BLaER1 (cell line): ENCODE measurements at regions not wholly inside any gene's neighbourhood (a gene's known extent, or its start where the extent isn't known, plus 50 kb on each side); places are given as distances from the start of the nearest gene placed in this dataset.
"Not testable (repeated sequence)": the region's sequence is repeated elsewhere in the genome, so short reads cannot be mapped to it uniquely, and the experiment has no call there.

Source experiments
- H3K27ac ChIP-seq: shearing (Covaris generic); formaldehyde crosslinking; 2 replicates; pipeline ENCODE4 v1.8.1; 2022
- H3K27me3 ChIP-seq: shearing (Covaris generic); formaldehyde crosslinking; 2 replicates; pipeline ENCODE4 v1.8.1; 2022
- H3K36me3 ChIP-seq: shearing (Covaris generic); formaldehyde crosslinking; 2 replicates; pipeline ENCODE4 v1.8.1; 2022
- H3K4me1 ChIP-seq: shearing (Covaris generic); formaldehyde crosslinking; 2 replicates; pipeline ENCODE4 v1.8.1; 2022
- H3K4me2 ChIP-seq: shearing (Covaris generic); formaldehyde crosslinking; 2 replicates; pipeline ENCODE4 v1.8.1; 2022
- H3K4me3 ChIP-seq: shearing (Covaris generic); formaldehyde crosslinking; 2 replicates; pipeline ENCODE4 v1.8.1; 2022
- H3K9ac ChIP-seq: shearing (Covaris generic); formaldehyde crosslinking; 2 replicates; pipeline ENCODE4 v1.8.1; 2022
- H3K9me3 ChIP-seq: shearing (Covaris generic); formaldehyde crosslinking; 2 replicates; pipeline ENCODE4 v1.8.1; 2022
- H4K20me1 ChIP-seq: shearing (Covaris generic); formaldehyde crosslinking; 2 replicates; pipeline ENCODE4 v1.8.1; 2022
- Cebpa-rat ChIP-seq: shearing (Covaris generic); IDR thresholded peaks from 2 replicates; pipeline ENCODE4 v1.8.1; 2022

- Histone ChIP-seq H3K27ac (no peak overlapping the region), H3K4me2 (no peak overlapping the region), H3K4me3 (no peak overlapping the region), H3K27me3 (no peaks in the 10 kb centered on the region), H3K4me1 (peaks cover 3% of the 10 kb centered on the region; the same call in 1 of the 2 replicates), H3K9me3 (peaks cover 12% of the 10 kb centered on the region), H4K20me1 (no peaks in the 10 kb centered on the region), H3K9ac (no peak overlapping the region), H3K36me3 (no peaks in the 10 kb centered on the region)
- no peak for TF ChIP-seq Cebpa-rat
Measured at GRCh38 chr5:39618391-39618790, 193.6 kb upstream of the DAB2 start.

- Histone ChIP-seq H3K9me3 (peaks cover 13% of the 10 kb centered on the region), H3K27ac (no peak overlapping the region), H3K4me1 (no peaks in the 10 kb centered on the region), H3K4me3 (no peak overlapping the region), H3K4me2 (no peak overlapping the region), H4K20me1 (no peaks in the 10 kb centered on the region), H3K27me3 (no peaks in the 10 kb centered on the region), H3K9ac (no peak overlapping the region), H3K36me3 (no peaks in the 10 kb centered on the region)
- TF ChIP-seq Cebpa-rat = no peak
Measured at GRCh38 chr5:39616131-39616530, 191.4 kb upstream of the DAB2 start.

- peaks cover 49% of the 10 kb centered on the region for H3K9me3 ChIP-seq
- H3K4me2 ChIP-seq, H3K36me3 ChIP-seq, H3K27ac ChIP-seq, H3K27me3 ChIP-seq, H4K20me1 ChIP-seq, H3K4me3 ChIP-seq, H3K9ac ChIP-seq: not testable (repeated sequence)
- peaks cover 25% of the 10 kb centered on the region for H3K4me1 ChIP-seq
Measured at GRCh38 chr5:39611076-39611475, 186.3 kb upstream of the DAB2 start.

- Histone ChIP-seq H3K4me3 (no peak overlapping the region), H3K4me2 (peak overlapping the region; percentile 52), H3K9ac (no peak overlapping the region), H3K36me3 (no peaks in the 10 kb centered on the region), H3K4me1 (peaks cover 29% of the 10 kb centered on the region), H3K27me3 (no peaks in the 10 kb centered on the region), H4K20me1 (no peaks in the 10 kb centered on the region), H3K27ac (peak overlapping the region; percentile 69), H3K9me3 (peaks cover 59% of the 10 kb centered on the region)
- TF ChIP-seq Cebpa-rat = peak; percentile 91; the same call in 1 of the 2 replicates
Measured at GRCh38 chr5:39608024-39608423, 183.2 kb upstream of the DAB2 start.

- Histone ChIP-seq H3K4me2 (no peak overlapping the region), H3K27ac (0 out of 2 replicates have a peak overlapping the region, but pooled peaks have one; percentile 69), H3K9me3 (peaks cover 51% of the 10 kb centered on the region), H3K27me3 (no peaks in the 10 kb centered on the region), H3K4me1 (peaks cover 29% of the 10 kb centered on the region), H3K9ac (no peak overlapping the region), H3K36me3 (no peaks in the 10 kb centered on the region), H4K20me1 (no peaks in the 10 kb centered on the region), H3K4me3 (no peak overlapping the region)
- TF ChIP-seq Cebpa-rat = no peak
Measured at GRCh38 chr5:39606591-39606990, 181.8 kb upstream of the DAB2 start.

GRCh38 chr5:39605588-39606575 is 181.1 kb upstream of the DAB2 start:
- Histone ChIP-seq H3K27ac (no peak overlapping the region), H3K9ac (no peak overlapping the region), H3K4me2 (no peak overlapping the region), H3K36me3 (no peaks in the 10 kb centered on the region), H3K9me3 (peaks cover 44% of the 10 kb centered on the region), H3K4me3 (no peak overlapping the region), H3K27me3 (no peaks in the 10 kb centered on the region), H3K4me1 (peaks cover 29% of the 10 kb centered on the region), H4K20me1 (no peaks in the 10 kb centered on the region)
- no peak for TF ChIP-seq Cebpa-rat

GRCh38 chr5:39605145-39605544 is 180.4 kb upstream of the DAB2 start:
- TF ChIP-seq Cebpa-rat = no peak
- Histone ChIP-seq H3K9me3 (peaks cover 40% of the 10 kb centered on the region), H4K20me1 (no peaks in the 10 kb centered on the region), H3K9ac (no peak overlapping the region), H3K36me3 (no peaks in the 10 kb centered on the region), H3K27me3 (no peaks in the 10 kb centered on the region), H3K4me2 (no peak overlapping the region), H3K27ac (no peak overlapping the region), H3K4me3 (no peak overlapping the region), H3K4me1 (peaks cover 34% of the 10 kb centered on the region)

GRCh38 chr5:39604491-39604890 is 179.7 kb upstream of the DAB2 start:
- Histone ChIP-seq H3K4me2 (no peak overlapping the region), H3K9me3 (peaks cover 33% of the 10 kb centered on the region), H3K27ac (no peak overlapping the region), H3K27me3 (no peaks in the 10 kb centered on the region), H3K9ac (no peak overlapping the region), H3K36me3 (no peaks in the 10 kb centered on the region), H3K4me3 (no peak overlapping the region), H3K4me1 (peaks cover 35% of the 10 kb centered on the region), H4K20me1 (no peaks in the 10 kb centered on the region)
- TF ChIP-seq Cebpa-rat = no peak

GRCh38 chr5:39599721-39600431 is 175.1 kb upstream of the DAB2 start:
- Histone ChIP-seq H3K36me3 (no peaks in the 10 kb centered on the region), H3K4me3 (no peak overlapping the region), H3K27ac (no peak overlapping the region), H3K9me3 (no peaks in the 10 kb centered on the region), H3K4me1 (peaks cover 10% of the 10 kb centered on the region; the same call in 1 of the 2 replicates), H4K20me1 (no peaks in the 10 kb centered on the region), H3K27me3 (no peaks in the 10 kb centered on the region), H3K4me2 (no peak overlapping the region), H3K9ac (no peak overlapping the region)
- TF ChIP-seq Cebpa-rat = no peak
